Rectal smooth muscle tissue (tissue), 1 donor: ENCODE measurements at regions not wholly inside any gene's neighbourhood (a gene's known extent, or its start where the extent isn't known, plus 50 kb on each side); places are given as distances from the start of the nearest gene placed in this dataset.
"Not testable (repeated sequence)": the region's sequence is repeated elsewhere in the genome, so short reads cannot be mapped to it uniquely, and the experiment has no call there.

Experiments
- H3K27ac ChIP-seq: one replicate; pipeline ENCODE4 v1.7.0; 2013; ENCODE audit warnings: low read depth, low read length, inconsistent platforms
- H3K27me3 ChIP-seq: one replicate; pipeline ENCODE4 v1.7.0; 2013; ENCODE audit warnings: low read length; ENCODE audit not compliant: control insufficient read depth, insufficient read depth
- H3K36me3 ChIP-seq: one replicate; pipeline ENCODE4 v1.7.0; 2013; ENCODE audit warnings: low read length; ENCODE audit not compliant: control insufficient read depth, insufficient read depth
- H3K4me1 ChIP-seq: one replicate; pipeline ENCODE4 v1.7.0; 2013; ENCODE audit warnings: low read length; ENCODE audit not compliant: control insufficient read depth, insufficient read depth
- H3K4me3 ChIP-seq: one replicate; pipeline ENCODE4 v1.7.0; 2013; ENCODE audit warnings: low read length
- H3K9ac ChIP-seq: one replicate; pipeline ENCODE4 v1.7.0; 2013; ENCODE audit warnings: low read length

GRCh38 chr16:79895053-79895916 lies 294.7 kb upstream of the MAF start:
- H3K27ac ChIP-seq = no peak overlapping the region
- no peaks in the 10 kb centered on the region for H3K36me3 ChIP-seq
- H3K4me3 ChIP-seq = no peak overlapping the region
- no peaks in the 10 kb centered on the region for H3K4me1 ChIP-seq
- H3K9ac ChIP-seq = no peak overlapping the region
- H3K27me3 ChIP-seq = no peaks in the 10 kb centered on the region

GRCh38 chr16:79893445-79893844 lies 292.9 kb upstream of the MAF start:
- no peaks in the 10 kb centered on the region for H3K4me1 ChIP-seq
- no peak overlapping the region for H3K27ac ChIP-seq
- no peaks in the 10 kb centered on the region for H3K27me3 ChIP-seq
- no peak overlapping the region for H3K9ac ChIP-seq
- no peak overlapping the region for H3K4me3 ChIP-seq
- no peaks in the 10 kb centered on the region for H3K36me3 ChIP-seq

GRCh38 chr16:79892278-79892677 lies 291.7 kb upstream of the MAF start:
- Histone ChIP-seq H3K4me3 (no peak overlapping the region), H3K27me3 (no peaks in the 10 kb centered on the region), H3K9ac (no peak overlapping the region), H3K36me3 (no peaks in the 10 kb centered on the region), H3K4me1 (no peaks in the 10 kb centered on the region), H3K27ac (no peak overlapping the region)

- no peaks in the 10 kb centered on the region for H3K27me3 ChIP-seq
- no peaks in the 10 kb centered on the region for H3K4me1 ChIP-seq
- H3K9ac ChIP-seq = no peak overlapping the region
- no peak overlapping the region for H3K27ac ChIP-seq
- H3K4me3 ChIP-seq = no peak overlapping the region
- H3K36me3 ChIP-seq = no peaks in the 10 kb centered on the region
Observed at GRCh38 chr16:79891458-79891857, 290.9 kb upstream of the MAF start.

GRCh38 chr16:79887541-79888540 lies 287.3 kb upstream of the MAF start:
- no peaks in the 10 kb centered on the region for H3K36me3 ChIP-seq
- H3K27ac ChIP-seq = no peak overlapping the region
- no peaks in the 10 kb centered on the region for H3K27me3 ChIP-seq
- H3K9ac ChIP-seq = no peak overlapping the region
- no peaks in the 10 kb centered on the region for H3K4me1 ChIP-seq
- no peak overlapping the region for H3K4me3 ChIP-seq

GRCh38 chr16:79885320-79885719 lies 284.8 kb upstream of the MAF start:
- H3K4me3 ChIP-seq = no peak overlapping the region
- H3K27ac ChIP-seq = no peak overlapping the region
- H3K9ac ChIP-seq = no peak overlapping the region
- no peaks in the 10 kb centered on the region for H3K4me1 ChIP-seq
- H3K36me3 ChIP-seq = no peaks in the 10 kb centered on the region
- H3K27me3 ChIP-seq = no peaks in the 10 kb centered on the region

- Histone ChIP-seq H3K36me3 (no peaks in the 10 kb centered on the region), H3K27ac (no peak overlapping the region), H3K4me3 (no peak overlapping the region), H3K4me1 (no peaks in the 10 kb centered on the region), H3K27me3 (no peaks in the 10 kb centered on the region), H3K9ac (no peak overlapping the region)
Observed at GRCh38 chr16:79883494-79883893, 283.0 kb upstream of the MAF start.

GRCh38 chr16:79882340-79883005 lies 281.9 kb upstream of the MAF start:
- no peaks in the 10 kb centered on the region for H3K27me3 ChIP-seq
- no peak overlapping the region for H3K9ac ChIP-seq
- no peak overlapping the region for H3K27ac ChIP-seq
- no peaks in the 10 kb centered on the region for H3K4me1 ChIP-seq
- H3K36me3 ChIP-seq = no peaks in the 10 kb centered on the region
- no peak overlapping the region for H3K4me3 ChIP-seq

- not testable (repeated sequence) for H3K4me3 ChIP-seq, H3K27me3 ChIP-seq, H3K27ac ChIP-seq, H3K9ac ChIP-seq, H3K36me3 ChIP-seq, H3K4me1 ChIP-seq
Observed at GRCh38 chr16:79881107-79881506, 280.6 kb upstream of the MAF start.

GRCh38 chr16:79876332-79876730 lies 275.8 kb upstream of the MAF start:
- H3K36me3 ChIP-seq = no peaks in the 10 kb centered on the region
- H3K9ac ChIP-seq = no peak overlapping the region
- no peak overlapping the region for H3K27ac ChIP-seq
- no peaks in the 10 kb centered on the region for H3K27me3 ChIP-seq
- no peaks in the 10 kb centered on the region for H3K4me1 ChIP-seq
- H3K4me3 ChIP-seq = no peak overlapping the region

- H3K4me1 ChIP-seq = no peaks in the 10 kb centered on the region
- no peak overlapping the region for H3K4me3 ChIP-seq
- H3K27me3 ChIP-seq = no peaks in the 10 kb centered on the region
- no peak overlapping the region for H3K9ac ChIP-seq
- H3K27ac ChIP-seq = no peak overlapping the region
- H3K36me3 ChIP-seq = no peaks in the 10 kb centered on the region
Observed at GRCh38 chr16:79874391-79874790, 273.9 kb upstream of the MAF start.

- H3K27ac ChIP-seq = no peak overlapping the region
- H3K36me3 ChIP-seq = no peaks in the 10 kb centered on the region
- H3K4me3 ChIP-seq = no peak overlapping the region
- no peak overlapping the region for H3K9ac ChIP-seq
- H3K4me1 ChIP-seq = no peaks in the 10 kb centered on the region
- no peaks in the 10 kb centered on the region for H3K27me3 ChIP-seq
Observed at GRCh38 chr16:79873825-79874224, 273.3 kb upstream of the MAF start.
